ENCODE measurements at regions not wholly inside any gene's neighbourhood (a gene's known extent, or its start where the extent isn't known, plus 50 kb on each side); places are given as distances from the start of the nearest gene placed in this dataset.

DNA sequence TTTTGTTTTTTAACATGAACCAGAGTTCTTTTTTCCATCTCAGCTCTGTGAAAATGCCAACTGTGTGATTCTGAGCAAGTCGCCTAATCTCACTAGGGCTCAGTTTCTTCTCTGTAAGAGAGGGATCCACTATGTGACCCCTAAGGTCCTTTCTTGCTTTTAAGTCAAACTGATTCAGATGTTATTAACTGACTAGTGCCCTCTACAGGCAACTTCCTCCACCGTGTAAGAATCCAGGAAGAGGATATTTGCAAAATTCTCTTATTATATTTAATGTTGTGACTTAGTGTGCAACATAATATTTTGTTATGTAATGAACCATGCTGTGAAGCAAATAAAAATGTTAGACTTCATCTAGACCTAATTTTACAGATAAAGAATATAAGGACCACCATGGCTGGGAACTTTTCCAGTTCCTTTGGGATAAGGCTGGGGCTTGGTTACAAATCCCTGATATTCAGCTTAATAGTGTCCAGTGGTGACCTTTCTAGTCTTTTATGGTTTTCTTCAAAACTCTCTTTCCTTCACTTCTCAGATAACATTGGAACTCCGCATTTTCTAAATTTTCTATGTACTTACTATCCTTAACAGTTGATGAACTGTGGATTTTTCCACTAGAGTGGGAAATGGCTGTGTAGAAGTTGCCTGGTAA, 244.7 kb downstream of the PIK3R1 start:
- no peak overlapping the region for H3K4me3 Mint-ChIP-seq
- DNase-seq (ENCODE audit: low spot score), result peak; percentile 77
- no peaks in the 10 kb centered on the region for H3K27me3 ChIP-seq (ENCODE audit: insufficient read depth)

DNA sequence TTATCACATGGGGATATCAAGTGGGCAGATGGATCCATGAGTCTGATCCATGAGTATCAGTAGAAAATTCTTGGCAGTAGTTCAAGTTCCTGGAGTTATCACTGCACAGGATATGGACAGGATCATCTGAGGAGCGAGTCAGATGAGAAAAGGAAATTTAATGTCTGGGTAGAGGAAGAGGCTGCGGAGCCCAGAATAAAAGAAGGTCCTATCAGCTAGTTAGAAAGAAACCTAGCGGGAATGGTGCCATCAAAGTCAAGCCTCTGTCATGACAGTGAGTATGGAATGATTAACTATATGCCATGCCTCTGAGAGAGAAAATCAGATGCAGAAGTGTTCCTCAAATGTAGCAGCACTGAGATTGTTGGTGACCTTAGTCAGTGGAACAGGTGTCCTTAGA, 248.1 kb downstream of the PIK3R1 start:
- Histone ChIP-seq H3K79me2 (replicated peaks; ENCODE audit: insufficient read depth) (no peaks in the 10 kb centered on the region), H3K4me1 (ENCODE audit: insufficient read depth) (no peaks in the 10 kb centered on the region), H3K27ac (ENCODE audit: low read depth) (no peak overlapping the region), H4K20me1 (replicated peaks; ENCODE audit: insufficient read depth) (no peaks in the 10 kb centered on the region), H3K4me3 (no peak overlapping the region), H2AFZ (no peak overlapping the region), H3K27me3 (ENCODE audit: insufficient read depth) (no peaks in the 10 kb centered on the region), H3K36me3 (ENCODE audit: insufficient read depth) (no peaks in the 10 kb centered on the region), H3K9me2 (ENCODE audit: insufficient read depth) (peaks cover 25% of the 10 kb centered on the region), H3F3A (replicated peaks; ENCODE audit: low read depth) (no peaks in the 10 kb centered on the region), H3K4me2 (no peak overlapping the region)
- H3K9me3 Mint-ChIP-seq, result no peaks in the 10 kb centered on the region
- DNase-seq (ENCODE audit: low spot score) (no peak), ATAC-seq (no peak)
- H3K4me1 Mint-ChIP-seq, result peaks cover 4% of the 10 kb centered on the region
- no peaks in the 10 kb centered on the region for H3K27me3 Mint-ChIP-seq (ENCODE audit: insufficient read depth, low read depth, poor library complexity)
- H3K27ac Mint-ChIP-seq, result no peak overlapping the region
- no peaks in the 10 kb centered on the region; the same call in 2 of the 3 replicates for H3K36me3 Mint-ChIP-seq (ENCODE audit: low read depth)
- no peak overlapping the region for H3K4me3 Mint-ChIP-seq
- no peak for TF ChIP-seq STAT1 (IDR thresholded peaks at IDR 0.05; ENCODE audit: unreplicated experiment)
- TF ChIP-seq, protein P1, sequence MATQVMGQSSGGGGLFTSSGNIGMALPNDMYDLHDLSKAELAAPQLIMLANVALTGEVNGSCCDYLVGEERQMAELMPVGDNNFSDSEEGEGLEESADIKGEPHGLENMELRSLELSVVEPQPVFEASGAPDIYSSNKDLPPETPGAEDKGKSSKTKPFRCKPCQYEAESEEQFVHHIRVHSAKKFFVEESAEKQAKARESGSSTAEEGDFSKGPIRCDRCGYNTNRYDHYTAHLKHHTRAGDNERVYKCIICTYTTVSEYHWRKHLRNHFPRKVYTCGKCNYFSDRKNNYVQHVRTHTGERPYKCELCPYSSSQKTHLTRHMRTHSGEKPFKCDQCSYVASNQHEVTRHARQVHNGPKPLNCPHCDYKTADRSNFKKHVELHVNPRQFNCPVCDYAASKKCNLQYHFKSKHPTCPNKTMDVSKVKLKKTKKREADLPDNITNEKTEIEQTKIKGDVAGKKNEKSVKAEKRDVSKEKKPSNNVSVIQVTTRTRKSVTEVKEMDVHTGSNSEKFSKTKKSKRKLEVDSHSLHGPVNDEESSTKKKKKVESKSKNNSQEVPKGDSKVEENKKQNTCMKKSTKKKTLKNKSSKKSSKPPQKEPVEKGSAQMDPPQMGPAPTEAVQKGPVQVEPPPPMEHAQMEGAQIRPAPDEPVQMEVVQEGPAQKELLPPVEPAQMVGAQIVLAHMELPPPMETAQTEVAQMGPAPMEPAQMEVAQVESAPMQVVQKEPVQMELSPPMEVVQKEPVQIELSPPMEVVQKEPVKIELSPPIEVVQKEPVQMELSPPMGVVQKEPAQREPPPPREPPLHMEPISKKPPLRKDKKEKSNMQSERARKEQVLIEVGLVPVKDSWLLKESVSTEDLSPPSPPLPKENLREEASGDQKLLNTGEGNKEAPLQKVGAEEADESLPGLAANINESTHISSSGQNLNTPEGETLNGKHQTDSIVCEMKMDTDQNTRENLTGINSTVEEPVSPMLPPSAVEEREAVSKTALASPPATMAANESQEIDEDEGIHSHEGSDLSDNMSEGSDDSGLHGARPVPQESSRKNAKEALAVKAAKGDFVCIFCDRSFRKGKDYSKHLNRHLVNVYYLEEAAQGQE (IDR thresholded peaks at IDR 0.05; ENCODE audit: unreplicated experiment), result no peak
- TF ChIP-seq, protein P2, sequence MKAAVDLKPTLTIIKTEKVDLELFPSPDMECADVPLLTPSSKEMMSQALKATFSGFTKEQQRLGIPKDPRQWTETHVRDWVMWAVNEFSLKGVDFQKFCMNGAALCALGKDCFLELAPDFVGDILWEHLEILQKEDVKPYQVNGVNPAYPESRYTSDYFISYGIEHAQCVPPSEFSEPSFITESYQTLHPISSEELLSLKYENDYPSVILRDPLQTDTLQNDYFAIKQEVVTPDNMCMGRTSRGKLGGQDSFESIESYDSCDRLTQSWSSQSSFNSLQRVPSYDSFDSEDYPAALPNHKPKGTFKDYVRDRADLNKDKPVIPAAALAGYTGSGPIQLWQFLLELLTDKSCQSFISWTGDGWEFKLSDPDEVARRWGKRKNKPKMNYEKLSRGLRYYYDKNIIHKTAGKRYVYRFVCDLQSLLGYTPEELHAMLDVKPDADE (IDR thresholded peaks at IDR 0.05), result no peak
- no peak for TF ChIP-seq EZH2 (IDR thresholded peaks at IDR 0.05; ENCODE audit: low read depth, unreplicated experiment)
- TF ChIP-seq, protein P3, sequence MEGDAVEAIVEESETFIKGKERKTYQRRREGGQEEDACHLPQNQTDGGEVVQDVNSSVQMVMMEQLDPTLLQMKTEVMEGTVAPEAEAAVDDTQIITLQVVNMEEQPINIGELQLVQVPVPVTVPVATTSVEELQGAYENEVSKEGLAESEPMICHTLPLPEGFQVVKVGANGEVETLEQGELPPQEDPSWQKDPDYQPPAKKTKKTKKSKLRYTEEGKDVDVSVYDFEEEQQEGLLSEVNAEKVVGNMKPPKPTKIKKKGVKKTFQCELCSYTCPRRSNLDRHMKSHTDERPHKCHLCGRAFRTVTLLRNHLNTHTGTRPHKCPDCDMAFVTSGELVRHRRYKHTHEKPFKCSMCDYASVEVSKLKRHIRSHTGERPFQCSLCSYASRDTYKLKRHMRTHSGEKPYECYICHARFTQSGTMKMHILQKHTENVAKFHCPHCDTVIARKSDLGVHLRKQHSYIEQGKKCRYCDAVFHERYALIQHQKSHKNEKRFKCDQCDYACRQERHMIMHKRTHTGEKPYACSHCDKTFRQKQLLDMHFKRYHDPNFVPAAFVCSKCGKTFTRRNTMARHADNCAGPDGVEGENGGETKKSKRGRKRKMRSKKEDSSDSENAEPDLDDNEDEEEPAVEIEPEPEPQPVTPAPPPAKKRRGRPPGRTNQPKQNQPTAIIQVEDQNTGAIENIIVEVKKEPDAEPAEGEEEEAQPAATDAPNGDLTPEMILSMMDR (conservative IDR thresholded peaks at IDR 0.05; ENCODE audit: low read depth in 2 of 2), result no peak

More for the DNA sequence above, 244.7 kb downstream of the PIK3R1 start:
- peak; percentile 83 for ATAC-seq
- Histone ChIP-seq H3K36me3 (ENCODE audit: insufficient read depth) (no peaks in the 10 kb centered on the region), H4K20me1 (replicated peaks; ENCODE audit: insufficient read depth) (no peaks in the 10 kb centered on the region), H3K4me3 (no peak overlapping the region), H3K9me2 (ENCODE audit: insufficient read depth) (peaks cover 17% of the 10 kb centered on the region), H3K27ac (ENCODE audit: low read depth) (no peak overlapping the region), H3K4me2 (no peak overlapping the region), H3F3A (replicated peaks; ENCODE audit: low read depth) (no peaks in the 10 kb centered on the region), H3K4me1 (ENCODE audit: insufficient read depth) (peaks cover 12% of the 10 kb centered on the region), H3K79me2 (replicated peaks; ENCODE audit: insufficient read depth) (no peaks in the 10 kb centered on the region), H2AFZ (no peak overlapping the region)
- no peaks in the 10 kb centered on the region for H3K27me3 Mint-ChIP-seq (ENCODE audit: insufficient read depth, low read depth, poor library complexity)
- H3K9me3 Mint-ChIP-seq, result no peaks in the 10 kb centered on the region
- peaks cover 14% of the 10 kb centered on the region for H3K4me1 Mint-ChIP-seq
- H3K27ac Mint-ChIP-seq, result no peak overlapping the region
- TF ChIP-seq, protein P3 (conservative IDR thresholded peaks at IDR 0.05; ENCODE audit: low read depth in 2 of 2), result peak; percentile 67 to 91
- no peak for TF ChIP-seq STAT1 (IDR thresholded peaks at IDR 0.05; ENCODE audit: unreplicated experiment)
- H3K36me3 Mint-ChIP-seq (ENCODE audit: low read depth), result no peaks in the 10 kb centered on the region

Measured in GM23338 (cell line).